OCI-LY7 (cell line): ENCODE measurements at regions not wholly inside any gene's neighbourhood (a gene's known extent, or its start where the extent isn't known, plus 50 kb on each side); places are given as distances from the start of the nearest gene placed in this dataset.

Experiments used
- BruUV-seq: library from RNA; stranded (reverse); fragments of 400-500 nt; replicated peaks from 2 replicates; lab custom pipeline; 2021; lab: Mats Ljungman, UMichigan
- CTCF ChIA-PET: fragments of 300-600 bp; sonication (Branson Sonifier 250); formaldehyde crosslinking; loops from one replicate; lab custom pipeline; 2022; ENCODE audit warnings: antibody characterized with exemption; ENCODE audit not compliant: unreplicated experiment; lab: Charles Lee
- POLR2A ChIA-PET: fragments of 300-600 bp; sonication (Branson Sonifier 250); formaldehyde crosslinking; loops from one replicate; lab custom pipeline; 2022; ENCODE audit warnings: antibody characterized with exemption; lab: Charles Lee
- DNase-seq: peaks from one replicate; pipeline ENCODE4 v3.0.0-alpha.2; 2015; ENCODE audit warnings: low spot score
- H2AFZ ChIP-seq: fragments of 200-600 bp; sonication (generic), shearing (Covaris generic); 2 replicates; pipeline ENCODE4 v1.6.1; 2014; ENCODE audit warnings: mild to moderate bottlenecking, antibody characterized with exemption, low read length, moderate library complexity
- H3K27ac ChIP-seq: fragments of 200-600 bp; sonication (generic); 2 replicates; pipeline ENCODE4 v1.5.1; 2014; ENCODE audit warnings: mixed run types, low read depth, mild to moderate bottlenecking, moderate library complexity, low read length, inconsistent platforms; ENCODE audit not compliant: poor library complexity, severe bottlenecking
- H3K36me3 ChIP-seq: fragments of 200-600 bp; sonication (generic); 2 replicates; pipeline ENCODE4 v1.6.1; 2014; ENCODE audit warnings: mild to moderate bottlenecking, antibody characterized with exemption, low read length, moderate library complexity, mixed read lengths; ENCODE audit not compliant: insufficient read depth
- H3K4me1 ChIP-seq: fragments of 200-600 bp; sonication (generic); 2 replicates; pipeline ENCODE4 v1.5.1; 2014; ENCODE audit warnings: mild to moderate bottlenecking, low read length; ENCODE audit not compliant: insufficient read depth, poor library complexity, severe bottlenecking
- H3K4me2 ChIP-seq: fragments of 200-600 bp; sonication (generic); 2 replicates; pipeline ENCODE4 v1.6.1; 2014; ENCODE audit warnings: mild to moderate bottlenecking, low read length
- H3K4me3 ChIP-seq: fragments of 200-600 bp; sonication (generic); 2 replicates; pipeline ENCODE4 v1.5.1; 2014; ENCODE audit warnings: mild to moderate bottlenecking, low read depth, low read length; ENCODE audit not compliant: poor library complexity, severe bottlenecking
- H3K79me2 ChIP-seq: fragments of 200-600 bp; sonication (generic); 2 replicates; pipeline ENCODE4 v1.6.1; 2016; ENCODE audit warnings: low read depth, mild to moderate bottlenecking, low read length, moderate library complexity, mixed read lengths; ENCODE audit not compliant: insufficient read depth
- H3K9me2 ChIP-seq: fragments of 200-600 bp; sonication (generic); 2 replicates; pipeline ENCODE4 v1.6.1; 2016; ENCODE audit warnings: mild to moderate bottlenecking, low read length, mixed read lengths; ENCODE audit not compliant: insufficient read depth
- H3K9me3 ChIP-seq: fragments of 200-600 bp; sonication (generic); 2 replicates; pipeline ENCODE4 v1.6.1; 2014; ENCODE audit warnings: mild to moderate bottlenecking, mixed run types, low read length, mixed read lengths
- H4K20me1 ChIP-seq: fragments of 200-600 bp; sonication (generic); 2 replicates; pipeline ENCODE4 v1.6.1; 2014; ENCODE audit warnings: mild to moderate bottlenecking, antibody characterized with exemption, low read length, moderate library complexity, mixed read lengths; ENCODE audit not compliant: insufficient read depth
- CTCF ChIP-seq: fragments of 200-600 bp; sonication (generic); conservative IDR thresholded peaks from 2 replicates; pipeline ENCODE4 v1.5.1; 2014; ENCODE audit warnings: mild to moderate bottlenecking, antibody characterized with exemption, low read length, moderate library complexity, mixed read lengths
- EZH2phosphoT487 ChIP-seq: fragments of 200-600 bp; sonication (generic); IDR thresholded peaks from 2 replicates; pipeline ENCODE4 v1.6.1; 2018; ENCODE audit warnings: low read depth, borderline replicate concordance, mild to moderate bottlenecking, mixed run types, antibody characterized with exemption, low read length, moderate library complexity, mixed read lengths
- intact Hi-C: fragments of 100-400 bp; cut with micrococcal nuclease; formaldehyde crosslinking; loops from one replicate; pipeline ENCODE4 v1.10.0; 2022; ENCODE audit not compliant: unreplicated experiment

- DNase-seq, result no peak
- Histone ChIP-seq H3K9me2 (no peaks in the 10 kb centered on the region), H3K79me2 (no peaks in the 10 kb centered on the region), H2AFZ (no peak overlapping the region), H4K20me1 (no peaks in the 10 kb centered on the region), H3K4me2 (no peak overlapping the region), H3K36me3 (no peaks in the 10 kb centered on the region; the same call in 1 of the 2 replicates), H3K27ac (no peak overlapping the region), H3K4me3 (no peak overlapping the region), H3K9me3 (no peaks in the 10 kb centered on the region), H3K4me1 (peaks cover 10% of the 10 kb centered on the region)
- BruUV-seq, result no TSS peak
- no peak for TF ChIP-seq EZH2phosphoT487
- intact Hi-C loops, result no loop called here
- ChIA-PET POLR2A (no interaction called here), CTCF (no interaction called here)
Measured at GRCh38 chr1:232473324-232473723, 156.6 kb downstream of the SIPA1L2 start.

- no peak for DNase-seq
- BruUV-seq, result no TSS peak
- Histone ChIP-seq H4K20me1 (no peaks in the 10 kb centered on the region), H3K36me3 (no peaks in the 10 kb centered on the region; the same call in 1 of the 2 replicates), H3K9me3 (no peaks in the 10 kb centered on the region), H2AFZ (no peak overlapping the region), H3K4me1 (peaks cover 10% of the 10 kb centered on the region), H3K4me2 (no peak overlapping the region), H3K79me2 (no peaks in the 10 kb centered on the region), H3K9me2 (no peaks in the 10 kb centered on the region), H3K27ac (no peak overlapping the region), H3K4me3 (no peak overlapping the region)
- ChIA-PET POLR2A (no interaction called here), CTCF (no interaction called here)
- intact Hi-C loops, result no loop called here
- TF ChIP-seq CTCF (no peak), EZH2phosphoT487 (no peak)
Measured at GRCh38 chr1:232472485-232473041, 157.4 kb downstream of the SIPA1L2 start.

GRCh38 chr1:232471250-232471649 is 158.7 kb downstream of the SIPA1L2 start:
- ChIA-PET CTCF (no interaction called here), POLR2A (interaction anchor here (0.7 kb wide), 1 partner anchor 50 kb away, joined by 3 read pairs; no protein-coding TSS in a partner anchor)
- no TSS peak for BruUV-seq
- no peak overlapping the region for H3K27ac ChIP-seq
- H2AFZ ChIP-seq, result no peak overlapping the region
- H3K79me2 ChIP-seq, result no peaks in the 10 kb centered on the region
- H3K9me3 ChIP-seq, result no peaks in the 10 kb centered on the region
- no peak for DNase-seq
- H4K20me1 ChIP-seq, result no peaks in the 10 kb centered on the region
- peaks cover 10% of the 10 kb centered on the region for H3K4me1 ChIP-seq
- no peaks in the 10 kb centered on the region; the same call in 1 of the 2 replicates for H3K36me3 ChIP-seq
- no peaks in the 10 kb centered on the region for H3K9me2 ChIP-seq
- intact Hi-C loops, result no loop called here
- H3K4me2 ChIP-seq, result no peak overlapping the region
- H3K4me3 ChIP-seq, result no peak overlapping the region
- no peak for TF ChIP-seq CTCF
- TF ChIP-seq EZH2phosphoT487, result no peak
